ENCODE measurements at regions not wholly inside any gene's neighbourhood (a gene's known extent, or its start where the extent isn't known, plus 50 kb on each side); places are given as distances from the start of the nearest gene placed in this dataset.

GRCh38 chr11:95684170-95684569 lies 105.4 kb downstream of the FAM76B start:
- DNase-seq = no peak
- no peak for TF ChIP-seq CTCF (IDR thresholded peaks at IDR 0.05)
- H3K4me3 ChIP-seq = no peak overlapping the region
- no peak overlapping the region for H3K27ac ChIP-seq
- H3K9me3 ChIP-seq = no peaks in the 10 kb centered on the region
- intact Hi-C loops (cut with DNase I) = no loop called here
- H3K36me3 ChIP-seq = no peaks in the 10 kb centered on the region
- H3K9ac ChIP-seq (ENCODE audit: low read depth in 2 of 2, low read length in 2 of 2) = no peak overlapping the region
- H3K27me3 ChIP-seq = no peaks in the 10 kb centered on the region
- H3K4me1 ChIP-seq = no peaks in the 10 kb centered on the region

DNA sequence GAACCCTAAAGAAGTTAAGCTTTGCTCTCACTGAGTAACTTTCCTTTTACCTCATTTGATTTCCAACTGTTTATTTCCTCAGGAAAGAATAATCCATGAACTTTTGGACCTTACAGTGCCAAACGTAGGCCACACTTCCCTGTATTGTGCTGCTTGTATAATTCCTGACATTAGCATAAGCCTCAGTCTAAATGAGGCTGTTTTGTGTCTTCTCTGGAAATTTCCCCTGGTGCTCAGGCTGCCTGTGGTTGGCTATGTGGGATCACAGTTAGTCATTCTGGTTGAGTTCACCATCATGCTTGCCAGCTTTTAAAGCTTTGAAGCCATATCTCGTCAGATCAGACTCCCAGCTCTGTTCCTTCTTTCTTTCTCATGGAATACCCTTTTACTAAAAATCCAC lies 107.0 kb downstream of the FAM76B start:
- H3K27me3 ChIP-seq = no peaks in the 10 kb centered on the region
- no peaks in the 10 kb centered on the region for H3K36me3 ChIP-seq
- intact Hi-C loops (cut with DNase I) = no loop called here
- H3K9ac ChIP-seq (ENCODE audit: low read depth in 2 of 2, low read length in 2 of 2) = no peak overlapping the region
- DNase-seq = no peak
- H3K4me1 ChIP-seq = no peaks in the 10 kb centered on the region
- H3K27ac ChIP-seq = no peak overlapping the region
- no peak overlapping the region for H3K4me3 ChIP-seq
- H3K9me3 ChIP-seq = no peaks in the 10 kb centered on the region
- TF ChIP-seq CTCF (IDR thresholded peaks at IDR 0.05) = no peak

GRCh38 chr11:95680169-95680929 lies 109.2 kb downstream of the FAM76B start:
- no peak for TF ChIP-seq CTCF (IDR thresholded peaks at IDR 0.05)
- Histone ChIP-seq H3K36me3 (no peaks in the 10 kb centered on the region), H3K4me1 (no peaks in the 10 kb centered on the region), H3K4me3 (no peak overlapping the region), H3K9ac (ENCODE audit: low read depth in 2 of 2, low read length in 2 of 2) (no peak overlapping the region), H3K9me3 (no peaks in the 10 kb centered on the region), H3K27ac (no peak overlapping the region), H3K27me3 (no peaks in the 10 kb centered on the region)
- DNase-seq = no peak
- intact Hi-C loops (cut with DNase I) = no loop called here

DNA sequence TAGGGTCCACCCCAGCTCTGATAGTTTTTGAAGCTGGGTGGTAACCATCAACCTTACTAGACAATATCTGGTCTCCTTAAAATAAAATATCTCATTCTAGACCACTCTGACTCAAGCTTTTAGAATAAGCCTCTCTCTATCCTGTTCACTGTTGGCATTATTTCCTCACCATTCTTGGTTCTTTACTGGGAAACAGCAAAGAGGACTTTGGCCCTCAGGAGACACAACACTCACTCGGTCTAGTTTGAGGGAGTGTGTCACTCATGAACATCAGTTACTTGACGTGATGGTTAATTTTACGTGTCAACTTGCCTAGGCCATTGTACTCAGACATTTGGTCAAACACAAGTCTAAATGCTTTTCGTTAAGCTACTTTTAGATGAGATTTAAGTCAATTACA lies 110.6 kb downstream of the FAM76B start:
- Histone ChIP-seq H3K9ac (ENCODE audit: low read depth in 2 of 2, low read length in 2 of 2) (no peak overlapping the region), H3K27me3 (no peaks in the 10 kb centered on the region), H3K27ac (no peak overlapping the region), H3K36me3 (no peaks in the 10 kb centered on the region), H3K4me3 (no peak overlapping the region), H3K9me3 (no peaks in the 10 kb centered on the region), H3K4me1 (no peaks in the 10 kb centered on the region)
- DNase-seq = no peak
- TF ChIP-seq CTCF (IDR thresholded peaks at IDR 0.05) = no peak
- intact Hi-C loops (cut with DNase I) = no loop called here

DNA sequence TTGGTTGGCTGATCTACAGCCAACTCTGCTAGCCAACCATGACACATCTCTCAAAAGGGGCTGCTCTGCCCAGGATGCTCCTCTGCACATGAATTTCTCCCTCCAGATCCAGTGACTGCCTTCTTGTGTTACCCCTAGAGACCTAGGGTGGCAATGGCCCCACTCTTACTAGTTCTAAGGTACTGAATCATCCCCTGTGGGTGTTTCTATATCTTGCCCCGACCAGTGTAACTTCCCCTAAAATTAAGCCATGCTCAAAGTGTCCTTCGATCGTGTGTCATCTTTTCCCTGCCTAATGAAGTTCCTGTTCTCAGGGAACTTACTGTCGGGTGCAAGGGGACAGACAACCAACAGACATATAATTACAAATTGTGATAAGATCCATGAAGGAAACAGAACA lies 113.3 kb downstream of the FAM76B start:
- H3K4me1 ChIP-seq = no peaks in the 10 kb centered on the region
- H3K4me3 ChIP-seq = no peak overlapping the region
- no peaks in the 10 kb centered on the region for H3K9me3 ChIP-seq
- no peak for DNase-seq
- intact Hi-C loops (cut with DNase I) = no loop called here
- no peak overlapping the region for H3K27ac ChIP-seq
- TF ChIP-seq CTCF (IDR thresholded peaks at IDR 0.05) = no peak
- no peaks in the 10 kb centered on the region for H3K27me3 ChIP-seq
- H3K9ac ChIP-seq (ENCODE audit: low read depth in 2 of 2, low read length in 2 of 2) = no peak overlapping the region
- H3K36me3 ChIP-seq = no peaks in the 10 kb centered on the region

All from colonic mucosa (tissue), 4 donors.